CD14-positive monocyte (primary cell): ENCODE measurements at regions not wholly inside any gene's neighbourhood (a gene's known extent, or its start where the extent isn't known, plus 50 kb on each side); places are given as distances from the start of the nearest gene placed in this dataset.

Experiments
- DNase-seq, 3 donors: peaks; one replicate each; pipeline ENCODE4 v3.0.0-alpha.2; 2011 to 2022
- H2AFZ ChIP-seq: 2 replicates; pipeline ENCODE4 v1.6.0; 2012; ENCODE audit warnings: mild to moderate bottlenecking, low read depth, low read length, inconsistent platforms; ENCODE audit not compliant: insufficient read depth, poor library complexity, severe bottlenecking
- H3K27ac ChIP-seq, 2 donors: 1 replicate in 1 of 2; 2 replicates in 1 of 2; pipeline ENCODE4 v1.5.1; 2012 to 2013; ENCODE audit warnings: low read length in 2 of 2, control low read depth in 1 of 2, inconsistent platforms in 1 of 2, low read depth in 1 of 2, mild to moderate bottlenecking in 1 of 2
- H3K27me3 ChIP-seq, 2 donors: one replicate each; pipeline versions ENCODE4 v1.6.0 to v1.6.1; 2011 to 2013; ENCODE audit warnings: low read length in 2 of 2; ENCODE audit not compliant: control insufficient read depth in 2 of 2, insufficient read depth in 2 of 2
- H3K36me3 ChIP-seq, 2 donors: replicated peaks in 1 of 2; 1 replicate in 1 of 2; 2 replicates in 1 of 2; pipeline versions ENCODE4 v1.5.1 to v1.6.1; 2012 to 2013; ENCODE audit warnings: low read length in 2 of 2, control low read depth in 1 of 2, inconsistent platforms in 1 of 2, mild to moderate bottlenecking in 1 of 2; ENCODE audit not compliant: insufficient read depth in 2 of 2, control insufficient read depth in 1 of 2
- H3K4me1 ChIP-seq, 2 donors: 1 replicate in 1 of 2; 2 replicates in 1 of 2; pipeline versions ENCODE4 v1.5.1 to v1.6.1; 2012 to 2013; ENCODE audit warnings: low read length in 2 of 2, control low read depth in 1 of 2, inconsistent platforms in 1 of 2, mild to moderate bottlenecking in 1 of 2, moderate library complexity in 1 of 2; ENCODE audit not compliant: insufficient read depth in 2 of 2, control insufficient read depth in 1 of 2
- H3K4me2 ChIP-seq: replicated peaks from 2 replicates; pipeline ENCODE3; 2012; ENCODE audit warnings: low read length, moderate library complexity, mild to moderate bottlenecking; ENCODE audit not compliant: poor library complexity, severe bottlenecking; ENCODE audit errors: extremely low read depth
- H3K4me3 ChIP-seq, 3 experiments: fragments of 200-600 bp in 1 of 3; sonication (generic) in 1 of 3; replicated peaks in 1 of 3; 1 replicate in 2 of 3; 2 replicates in 1 of 3; pipeline ENCODE4 v1.5.1; 2011 to 2013; ENCODE audit warnings: low read length in 3 of 3, mild to moderate bottlenecking in 3 of 3, control low read depth in 2 of 3, low read depth in 2 of 3, inconsistent platforms in 1 of 3, moderate library complexity in 1 of 3
- H3K79me2 ChIP-seq: 2 replicates; pipeline ENCODE4 v1.6.0; 2012; ENCODE audit warnings: mild to moderate bottlenecking, control low read depth, inconsistent platforms, low read length, moderate library complexity; ENCODE audit not compliant: insufficient read depth
- H3K9ac ChIP-seq: 2 replicates; pipeline ENCODE4 v1.6.0; 2017; ENCODE audit warnings: low read length, mild to moderate bottlenecking; ENCODE audit not compliant: insufficient read depth, poor library complexity, severe bottlenecking
- H3K9me3 ChIP-seq, 2 donors: replicated peaks in 1 of 2; 1 replicate in 1 of 2; 2 replicates in 1 of 2; pipeline versions ENCODE4 v1.5.1 to v1.6.1; 2012 to 2013; ENCODE audit warnings: low read length in 2 of 2, control low read depth in 1 of 2; ENCODE audit not compliant: control insufficient read depth in 1 of 2, insufficient read depth in 1 of 2
- H4K20me1 ChIP-seq: 2 replicates; pipeline ENCODE4 v1.6.0; 2012; ENCODE audit warnings: mild to moderate bottlenecking, low read length, control low read depth, moderate library complexity; ENCODE audit not compliant: insufficient read depth
- H3K27ac Mint-ChIP-seq, 7 donors: one replicate each; pipeline ENCODE4 v1.8.0; 2020; ENCODE audit warnings: mild to moderate bottlenecking in 7 of 7, mixed read lengths in 7 of 7, moderate library complexity in 6 of 7, inconsistent platforms in 2 of 7
- H3K27me3 Mint-ChIP-seq, 3 donors: one replicate each; pipeline ENCODE4 v1.8.0; 2021 to 2022; ENCODE audit warnings: low read depth in 3 of 3, mild to moderate bottlenecking in 3 of 3, mixed read lengths in 3 of 3, moderate library complexity in 3 of 3, inconsistent platforms in 1 of 3
- H3K36me3 Mint-ChIP-seq, 2 donors: one replicate each; pipeline ENCODE4 v1.8.0; 2020; ENCODE audit warnings: mixed read lengths in 2 of 2, inconsistent platforms in 1 of 2, mild to moderate bottlenecking in 1 of 2
- H3K4me1 Mint-ChIP-seq: one replicate; pipeline ENCODE4 v1.8.0; 2020; ENCODE audit warnings: mild to moderate bottlenecking, mixed read lengths
- H3K4me3 Mint-ChIP-seq, 2 donors: one replicate each; pipeline ENCODE4 v1.8.0; 2020; ENCODE audit warnings: mild to moderate bottlenecking in 2 of 2, mixed read lengths in 2 of 2, moderate library complexity in 1 of 2
- H3K9me3 Mint-ChIP-seq, 7 donors: one replicate each; pipeline ENCODE4 v1.8.0; 2020 to 2022; ENCODE audit warnings: mixed read lengths in 7 of 7, mild to moderate bottlenecking in 6 of 7, moderate library complexity in 6 of 7, inconsistent platforms in 2 of 7
- CTCF ChIP-seq: fragments of 200-600 bp; IDR thresholded peaks from one replicate; pipeline ENCODE4 v1.8.0; 2022; ENCODE audit warnings: antibody characterized with exemption, mild to moderate bottlenecking
- WGBS: methylation state at CpG from one replicate; pipeline ENCODE4 v1.1.5; 2013; ENCODE audit warnings: missing lambda C conversion rate; ENCODE audit not compliant: insufficient coverage; 5-methylcytosine and 5-hydroxymethylcytosine counted together
- intact Hi-C, 2 donors: fragments of 100-400 bp; cut with micrococcal nuclease; formaldehyde crosslinking; loops; one replicate each; pipeline versions ENCODE4 v1.15.0 to v1.15.1; 2023

DNA sequence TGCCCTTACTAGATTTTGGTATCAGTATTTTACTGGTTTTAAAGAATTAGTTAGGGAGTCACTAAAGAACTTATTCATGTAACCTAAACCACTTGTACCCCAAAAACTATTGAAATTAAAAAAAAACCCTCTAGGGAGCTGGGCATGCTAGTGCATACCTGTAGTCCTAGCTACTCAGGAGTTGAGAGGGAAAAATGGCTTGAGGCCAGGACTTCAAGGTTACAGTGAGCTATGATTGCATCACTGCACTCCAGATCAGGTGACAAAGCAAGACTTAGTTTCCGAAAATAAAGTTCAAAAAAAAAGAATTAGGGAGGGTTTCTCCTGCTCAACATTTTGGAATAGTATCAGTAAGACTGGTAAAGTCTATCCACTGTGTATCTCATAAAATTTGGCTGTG, 364.4 kb upstream of the LUZP2 start:
- H3K27me3 Mint-ChIP-seq: no peaks in the 10 kb centered on the region
- H3K4me3 ChIP-seq: no peak overlapping the region
- H2AFZ ChIP-seq: no peak overlapping the region
- H3K4me1 ChIP-seq: no peaks in the 10 kb centered on the region
- no peak for DNase-seq
- H3K27ac ChIP-seq: no peak overlapping the region
- no peaks in the 10 kb centered on the region for H3K36me3 Mint-ChIP-seq
- no peaks in the 10 kb centered on the region for H3K4me1 Mint-ChIP-seq
- no peak for TF ChIP-seq CTCF
- H3K27ac Mint-ChIP-seq: no peak overlapping the region
- no peak overlapping the region for H3K4me3 Mint-ChIP-seq
- no peaks in the 10 kb centered on the region for H4K20me1 ChIP-seq
- intact Hi-C loops: no loop called here
- H3K79me2 ChIP-seq: no peaks in the 10 kb centered on the region
- peaks cover 0 to 2% (median 0%) of the 10 kb centered on the region in 7 donors for H3K9me3 Mint-ChIP-seq
- H3K9ac ChIP-seq: no peak overlapping the region
- no peak overlapping the region for H3K4me2 ChIP-seq
- peaks cover 0 to 4% of the 10 kb centered on the region in 2 donors for H3K9me3 ChIP-seq
- no CpG with 5 or more reads among the region's 1 CpG for WGBS
- no peaks in the 10 kb centered on the region for H3K27me3 ChIP-seq
- H3K36me3 ChIP-seq: no peaks in the 10 kb centered on the region

GRCh38 chr11:24134879-24135589, 361.8 kb upstream of the LUZP2 start:
- no peaks in the 10 kb centered on the region for H3K36me3 Mint-ChIP-seq
- H3K9ac ChIP-seq: no peak overlapping the region
- no peak overlapping the region for H3K27ac Mint-ChIP-seq
- H3K4me3 ChIP-seq: no peak overlapping the region
- no peak overlapping the region for H3K4me2 ChIP-seq
- TF ChIP-seq CTCF: no peak
- intact Hi-C loops: no loop called here
- H4K20me1 ChIP-seq: no peaks in the 10 kb centered on the region
- H3K36me3 ChIP-seq: no peaks in the 10 kb centered on the region
- no peaks in the 10 kb centered on the region for H3K4me1 Mint-ChIP-seq
- H3K9me3 Mint-ChIP-seq: peaks cover 0 to 2% (median 0%) of the 10 kb centered on the region in 7 donors
- H3K27me3 ChIP-seq: no peaks in the 10 kb centered on the region
- H3K79me2 ChIP-seq: no peaks in the 10 kb centered on the region
- H3K27ac ChIP-seq: no peak overlapping the region
- peaks cover 0 to 4% of the 10 kb centered on the region in 2 donors for H3K9me3 ChIP-seq
- no peak for DNase-seq
- no peak overlapping the region for H2AFZ ChIP-seq
- no peaks in the 10 kb centered on the region for H3K27me3 Mint-ChIP-seq
- H3K4me3 Mint-ChIP-seq: no peak overlapping the region
- no peaks in the 10 kb centered on the region for H3K4me1 ChIP-seq
